ENCODE measurements at regions not wholly inside any gene's neighbourhood (a gene's known extent, or its start where the extent isn't known, plus 50 kb on each side); places are given as distances from the start of the nearest gene placed in this dataset.

DNA sequence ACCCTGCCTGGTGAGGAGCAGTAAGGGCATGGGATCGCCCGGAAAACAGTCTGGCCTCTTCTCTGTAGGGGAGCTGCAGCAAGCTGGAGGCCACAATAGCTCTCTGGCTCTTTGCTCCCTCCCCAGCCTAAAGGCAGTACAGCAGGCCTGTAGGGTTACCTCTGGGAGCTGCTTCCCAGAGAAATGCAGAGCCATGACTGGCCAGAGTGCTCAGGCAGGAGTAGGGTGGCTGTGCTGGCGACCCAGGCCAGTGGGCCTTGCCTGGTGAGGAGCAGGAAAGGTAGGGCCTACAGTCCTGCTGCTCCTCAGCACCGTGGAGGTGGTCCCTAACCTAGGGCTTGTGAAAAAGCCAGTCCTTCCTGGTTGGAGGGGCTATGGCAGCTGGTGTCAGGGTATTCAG, 129.9 kb upstream of the CHD6 start:
- TF ChIP-seq, protein P1, sequence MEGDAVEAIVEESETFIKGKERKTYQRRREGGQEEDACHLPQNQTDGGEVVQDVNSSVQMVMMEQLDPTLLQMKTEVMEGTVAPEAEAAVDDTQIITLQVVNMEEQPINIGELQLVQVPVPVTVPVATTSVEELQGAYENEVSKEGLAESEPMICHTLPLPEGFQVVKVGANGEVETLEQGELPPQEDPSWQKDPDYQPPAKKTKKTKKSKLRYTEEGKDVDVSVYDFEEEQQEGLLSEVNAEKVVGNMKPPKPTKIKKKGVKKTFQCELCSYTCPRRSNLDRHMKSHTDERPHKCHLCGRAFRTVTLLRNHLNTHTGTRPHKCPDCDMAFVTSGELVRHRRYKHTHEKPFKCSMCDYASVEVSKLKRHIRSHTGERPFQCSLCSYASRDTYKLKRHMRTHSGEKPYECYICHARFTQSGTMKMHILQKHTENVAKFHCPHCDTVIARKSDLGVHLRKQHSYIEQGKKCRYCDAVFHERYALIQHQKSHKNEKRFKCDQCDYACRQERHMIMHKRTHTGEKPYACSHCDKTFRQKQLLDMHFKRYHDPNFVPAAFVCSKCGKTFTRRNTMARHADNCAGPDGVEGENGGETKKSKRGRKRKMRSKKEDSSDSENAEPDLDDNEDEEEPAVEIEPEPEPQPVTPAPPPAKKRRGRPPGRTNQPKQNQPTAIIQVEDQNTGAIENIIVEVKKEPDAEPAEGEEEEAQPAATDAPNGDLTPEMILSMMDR (conservative IDR thresholded peaks at IDR 0.05; ENCODE audit: low read depth, low read length), result no peak
- TF ChIP-seq EZH2 (IDR thresholded peaks at IDR 0.05; ENCODE audit: borderline replicate concordance, low read depth, low read length, poor library complexity, severe bottlenecking), result no peak
